Sciatic nerve (tissue), 2 donors: ENCODE measurements at regions not wholly inside any gene's neighbourhood (a gene's known extent, or its start where the extent isn't known, plus 50 kb on each side); places are given as distances from the start of the nearest gene placed in this dataset.
A peak's percentile ranks its signal among the peaks of the same experiment; 100 is the strongest.
"Not testable (repeated sequence)": the region's sequence is repeated elsewhere in the genome, so short reads cannot be mapped to it uniquely, and the experiment has no call there.

Experiments
- ATAC-seq: fragments of 200-7000 bp; cut with Tn5 transposase; one replicate; pipeline ENCODE4 v1.9.1; 2020; ENCODE audit warnings: mild to moderate bottlenecking, moderate library complexity
- DNase-seq: peaks from one replicate; pipeline ENCODE4 v3.0.0-alpha.2; 2020; ENCODE audit warnings: low spot score
- intact Hi-C: fragments of 100-400 bp; cut with DNase I; formaldehyde crosslinking; loops from one replicate; pipeline ENCODE4 v1.14.2; 2022
- donor health status: DM: no; HTN: no; CAD: no.
- donor health status: DM: no; HTN: no; CAD: no.

GRCh38 chr2:91478851-91479718, 2787.6 kb downstream of the RPIA start:
- ATAC-seq, intact Hi-C loops: not testable (repeated sequence)
- DNase-seq: peak; percentile 61

- DNase-seq, intact Hi-C loops, ATAC-seq: not testable (repeated sequence)
Measured at GRCh38 chr2:91485226-91485625, 2793.8 kb downstream of the RPIA start.

- peak; percentile 38 for ATAC-seq
- DNase-seq, intact Hi-C loops: not testable (repeated sequence)
Measured at GRCh38 chr2:91497129-91498064, 2805.9 kb downstream of the RPIA start.

GRCh38 chr2:91498065-91498449, 2806.6 kb downstream of the RPIA start:
- intact Hi-C loops, ATAC-seq, DNase-seq: not testable (repeated sequence)

GRCh38 chr2:91498513-91499250, 2807.2 kb downstream of the RPIA start:
- peak; percentile 71 for DNase-seq
- intact Hi-C loops, ATAC-seq: not testable (repeated sequence)

GRCh38 chr2:91499431-91500050, 2808.1 kb downstream of the RPIA start:
- DNase-seq, ATAC-seq, intact Hi-C loops: not testable (repeated sequence)

- DNase-seq, intact Hi-C loops, ATAC-seq: not testable (repeated sequence)
Measured at GRCh38 chr2:91500246-91500977, 2808.9 kb downstream of the RPIA start.

GRCh38 chr2:91500978-91501310, 2809.5 kb downstream of the RPIA start:
- DNase-seq, intact Hi-C loops: not testable (repeated sequence)
- peak; percentile 20 for ATAC-seq

- intact Hi-C loops, ATAC-seq, DNase-seq: not testable (repeated sequence)
Measured at GRCh38 chr2:91501481-91502080, 2810.1 kb downstream of the RPIA start.

- intact Hi-C loops, ATAC-seq, DNase-seq: not testable (repeated sequence)
Measured at GRCh38 chr2:91503572-91503958, 2812.1 kb downstream of the RPIA start.

- ATAC-seq, intact Hi-C loops, DNase-seq: not testable (repeated sequence)
Measured at GRCh38 chr2:91503959-91504741, 2812.7 kb downstream of the RPIA start.

GRCh38 chr2:91508816-91509215, 2817.3 kb downstream of the RPIA start:
- ATAC-seq, intact Hi-C loops: not testable (repeated sequence)
- peak; percentile 31 for DNase-seq

GRCh38 chr2:91509276-91509675, 2817.8 kb downstream of the RPIA start:
- DNase-seq, ATAC-seq, intact Hi-C loops: not testable (repeated sequence)

GRCh38 chr2:91511166-91511565, 2819.7 kb downstream of the RPIA start:
- peak; percentile 23 for DNase-seq
- intact Hi-C loops, ATAC-seq: not testable (repeated sequence)

GRCh38 chr2:91515966-91516365, 2824.5 kb downstream of the RPIA start:
- not testable (repeated sequence) for ATAC-seq

GRCh38 chr2:91516669-91517068, 2825.2 kb downstream of the RPIA start:
- ATAC-seq, intact Hi-C loops: not testable (repeated sequence)
- DNase-seq: peak; percentile 23

More at GRCh38 chr2:91515966-91516365, 2824.5 kb downstream of the RPIA start:
- DNase-seq: peak; percentile 13
- intact Hi-C loops: not testable (repeated sequence)
